Tibial nerve (tissue), 3 donors: ENCODE measurements at regions not wholly inside any gene's neighbourhood (a gene's known extent, or its start where the extent isn't known, plus 50 kb on each side); places are given as distances from the start of the nearest gene placed in this dataset.

Experiments used
- CTCF ChIP-seq, 5 experiments: fragments of 200-600 bp in 3 of 5; fragments of 450-650 bp in 2 of 5; sonication (generic) in 3 of 5; IDR thresholded peaks; one replicate each; pipeline ENCODE4 v1.5.1; 2016 to 2019; ENCODE audit warnings: antibody characterized with exemption in 5 of 5, mild to moderate bottlenecking in 3 of 5, moderate library complexity in 2 of 5
- POLR2A ChIP-seq, 2 donors: fragments of 450-650 bp; IDR thresholded peaks; one replicate each; pipeline ENCODE4 v1.6.1; 2017; ENCODE audit warnings: antibody characterized with exemption in 2 of 2, mild to moderate bottlenecking in 2 of 2, moderate library complexity in 2 of 2

- TF ChIP-seq CTCF (IDR thresholded peaks at IDR 0.05) (no peak), POLR2A (IDR thresholded peaks at IDR 0.05) (no peak)
Measured at GRCh38 chr11:69870766-69871165, 51.5 kb upstream of the FGF3 start.
